Ishikawa (cell line): ENCODE measurements at regions not wholly inside any gene's neighbourhood (a gene's known extent, or its start where the extent isn't known, plus 50 kb on each side); places are given as distances from the start of the nearest gene placed in this dataset.

Source experiments
- CEBPB ChIP-seq: IDR thresholded peaks from 2 replicates; pipeline ENCODE4 v1.6.1; 2012
- CREB1 ChIP-seq: IDR thresholded peaks from 2 replicates; pipeline ENCODE4 v1.6.1; 2012; ENCODE audit warnings: low read depth
- EGR1 ChIP-seq: IDR thresholded peaks from 2 replicates; pipeline ENCODE4 v1.6.1; 2012
- EP300 ChIP-seq: IDR thresholded peaks from 2 replicates; pipeline ENCODE4 v1.6.1; 2012; ENCODE audit warnings: borderline replicate concordance
- FOXM1 ChIP-seq: IDR thresholded peaks from 2 replicates; pipeline ENCODE4 v1.6.1; 2012; ENCODE audit warnings: low read depth, borderline replicate concordance
- NFIC ChIP-seq: IDR thresholded peaks from 2 replicates; pipeline ENCODE4 v1.6.1; 2012
- RAD21 ChIP-seq: IDR thresholded peaks from 2 replicates; pipeline ENCODE4 v1.6.1; 2012; ENCODE audit warnings: low read depth
- TAF1 ChIP-seq: IDR thresholded peaks from 2 replicates; pipeline ENCODE4 v1.6.1; 2012; ENCODE audit warnings: low read depth, mild to moderate bottlenecking
- TCF12 ChIP-seq: IDR thresholded peaks from 2 replicates; pipeline ENCODE4 v1.6.1; 2012; ENCODE audit warnings: low read depth
- TEAD4 ChIP-seq: IDR thresholded peaks from 2 replicates; pipeline ENCODE4 v1.6.1; 2012
- YY1 ChIP-seq: IDR thresholded peaks from 2 replicates; pipeline ENCODE4 v1.6.1; 2012; ENCODE audit warnings: low read depth
- ZBTB7A ChIP-seq: IDR thresholded peaks from 2 replicates; pipeline ENCODE4 v1.6.1; 2012; ENCODE audit warnings: low read depth
- TF ChIP-seq, protein P1 (sequence below): IDR thresholded peaks from 2 replicates; pipeline ENCODE4 v1.6.1; 2012
- TF ChIP-seq, protein P2 (sequence below): IDR thresholded peaks from 2 replicates; pipeline ENCODE4 v1.6.1; 2012
- TF ChIP-seq, protein P3 (sequence below): IDR thresholded peaks from 2 replicates; pipeline ENCODE4 v1.6.1; 2012; ENCODE audit warnings: low read depth, mild to moderate bottlenecking

DNA sequence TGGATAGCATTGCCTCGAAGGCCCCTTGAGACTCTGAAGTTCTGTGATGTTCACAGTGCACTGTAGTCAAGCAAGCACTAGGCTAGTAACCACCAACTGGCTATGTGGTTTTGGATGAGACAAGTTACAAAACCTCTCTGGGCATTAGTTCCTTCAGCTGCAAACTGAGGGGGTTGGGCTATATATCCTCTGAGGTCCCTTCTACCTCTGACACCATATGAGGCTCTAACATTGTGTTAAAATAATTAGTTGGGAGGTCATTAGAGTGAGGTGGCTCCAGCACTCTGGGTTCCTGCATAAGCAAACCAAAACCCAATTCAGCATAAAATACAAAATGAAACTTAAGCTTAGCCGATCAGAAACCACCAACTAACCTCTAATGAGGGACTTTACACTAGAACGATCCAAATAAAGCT is 209.5 kb upstream of the LRRN1 start:
- no peak for TF ChIP-seq CEBPB
- TF ChIP-seq ZBTB7A: no peak
- no peak for TF ChIP-seq EP300
- TF ChIP-seq TCF12: no peak
- TF ChIP-seq CREB1: no peak
- no peak for TF ChIP-seq EGR1
- TF ChIP-seq TEAD4: no peak
- TF ChIP-seq, protein P1, sequence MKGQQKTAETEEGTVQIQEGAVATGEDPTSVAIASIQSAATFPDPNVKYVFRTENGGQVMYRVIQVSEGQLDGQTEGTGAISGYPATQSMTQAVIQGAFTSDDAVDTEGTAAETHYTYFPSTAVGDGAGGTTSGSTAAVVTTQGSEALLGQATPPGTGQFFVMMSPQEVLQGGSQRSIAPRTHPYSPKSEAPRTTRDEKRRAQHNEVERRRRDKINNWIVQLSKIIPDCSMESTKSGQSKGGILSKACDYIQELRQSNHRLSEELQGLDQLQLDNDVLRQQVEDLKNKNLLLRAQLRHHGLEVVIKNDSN: no peak
- TF ChIP-seq, protein P2, sequence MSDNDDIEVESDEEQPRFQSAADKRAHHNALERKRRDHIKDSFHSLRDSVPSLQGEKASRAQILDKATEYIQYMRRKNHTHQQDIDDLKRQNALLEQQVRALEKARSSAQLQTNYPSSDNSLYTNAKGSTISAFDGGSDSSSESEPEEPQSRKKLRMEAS: no peak
- TF ChIP-seq NFIC: no peak
- no peak for TF ChIP-seq YY1
- TF ChIP-seq TAF1: no peak
- TF ChIP-seq RAD21: no peak
- TF ChIP-seq, protein P3, sequence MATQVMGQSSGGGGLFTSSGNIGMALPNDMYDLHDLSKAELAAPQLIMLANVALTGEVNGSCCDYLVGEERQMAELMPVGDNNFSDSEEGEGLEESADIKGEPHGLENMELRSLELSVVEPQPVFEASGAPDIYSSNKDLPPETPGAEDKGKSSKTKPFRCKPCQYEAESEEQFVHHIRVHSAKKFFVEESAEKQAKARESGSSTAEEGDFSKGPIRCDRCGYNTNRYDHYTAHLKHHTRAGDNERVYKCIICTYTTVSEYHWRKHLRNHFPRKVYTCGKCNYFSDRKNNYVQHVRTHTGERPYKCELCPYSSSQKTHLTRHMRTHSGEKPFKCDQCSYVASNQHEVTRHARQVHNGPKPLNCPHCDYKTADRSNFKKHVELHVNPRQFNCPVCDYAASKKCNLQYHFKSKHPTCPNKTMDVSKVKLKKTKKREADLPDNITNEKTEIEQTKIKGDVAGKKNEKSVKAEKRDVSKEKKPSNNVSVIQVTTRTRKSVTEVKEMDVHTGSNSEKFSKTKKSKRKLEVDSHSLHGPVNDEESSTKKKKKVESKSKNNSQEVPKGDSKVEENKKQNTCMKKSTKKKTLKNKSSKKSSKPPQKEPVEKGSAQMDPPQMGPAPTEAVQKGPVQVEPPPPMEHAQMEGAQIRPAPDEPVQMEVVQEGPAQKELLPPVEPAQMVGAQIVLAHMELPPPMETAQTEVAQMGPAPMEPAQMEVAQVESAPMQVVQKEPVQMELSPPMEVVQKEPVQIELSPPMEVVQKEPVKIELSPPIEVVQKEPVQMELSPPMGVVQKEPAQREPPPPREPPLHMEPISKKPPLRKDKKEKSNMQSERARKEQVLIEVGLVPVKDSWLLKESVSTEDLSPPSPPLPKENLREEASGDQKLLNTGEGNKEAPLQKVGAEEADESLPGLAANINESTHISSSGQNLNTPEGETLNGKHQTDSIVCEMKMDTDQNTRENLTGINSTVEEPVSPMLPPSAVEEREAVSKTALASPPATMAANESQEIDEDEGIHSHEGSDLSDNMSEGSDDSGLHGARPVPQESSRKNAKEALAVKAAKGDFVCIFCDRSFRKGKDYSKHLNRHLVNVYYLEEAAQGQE: no peak
- TF ChIP-seq FOXM1: no peak

DNA sequence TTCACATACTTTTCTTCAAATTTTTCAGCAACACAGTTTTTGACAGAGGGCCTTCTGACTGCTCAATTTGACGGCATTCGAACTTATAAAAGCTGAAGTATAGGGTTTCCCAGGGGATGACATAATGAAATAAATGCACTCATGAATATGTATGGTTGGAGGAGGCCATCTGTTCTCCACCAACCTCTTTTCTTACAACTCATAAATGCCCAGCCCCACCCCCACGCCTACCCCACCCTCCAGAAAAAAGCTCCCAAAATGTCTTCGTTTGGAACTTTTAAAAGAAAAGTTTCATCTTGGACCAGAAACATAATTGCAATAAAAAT is 211.6 kb upstream of the LRRN1 start:
- TF ChIP-seq ZBTB7A (no peak), CREB1 (no peak), EP300 (no peak), TEAD4 (no peak), CEBPB (no peak), TAF1 (no peak), FOXM1 (no peak), NFIC (no peak), EGR1 (no peak), YY1 (no peak), RAD21 (no peak), TCF12 (no peak)
- TF ChIP-seq, protein P2: no peak
- TF ChIP-seq, protein P1: no peak
- TF ChIP-seq, protein P3: no peak

DNA sequence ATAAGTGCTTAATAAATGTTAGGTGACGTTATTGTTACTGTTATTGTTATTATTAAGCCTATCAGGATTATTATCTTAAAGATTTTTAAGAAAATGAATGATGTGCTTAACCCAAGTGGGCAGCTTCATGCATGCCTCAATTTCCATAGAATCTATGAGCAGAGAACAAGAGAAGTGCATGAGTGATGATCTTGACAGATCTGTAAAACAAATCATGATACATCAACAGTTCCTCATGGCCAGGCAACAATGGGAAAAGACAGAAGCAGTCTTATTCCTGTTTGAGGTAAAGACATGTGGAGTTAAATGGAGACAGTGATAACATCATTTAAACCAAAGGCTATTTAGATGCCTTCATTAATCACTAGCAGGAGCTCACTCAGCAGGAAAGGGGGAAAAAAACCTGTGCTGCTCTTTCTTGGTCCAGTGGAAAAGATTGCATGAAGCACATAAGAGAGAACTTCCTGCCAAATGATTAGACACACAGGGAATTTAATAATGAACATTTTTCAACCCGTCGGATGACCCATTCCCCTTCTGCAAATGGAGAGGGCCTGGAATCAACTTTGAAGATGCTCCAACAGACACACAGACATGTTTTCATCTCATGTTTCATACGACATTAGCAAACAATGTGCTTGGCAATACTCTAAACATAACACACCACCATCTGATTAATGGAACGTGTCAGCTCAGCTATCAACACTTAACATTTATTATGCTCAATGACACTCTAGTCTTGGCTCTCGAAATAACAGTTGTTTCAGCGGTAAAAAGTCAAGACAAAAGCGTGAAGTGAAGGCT is 212.2 kb upstream of the LRRN1 start:
- TF ChIP-seq NFIC (no peak), YY1 (no peak), TAF1 (no peak), TEAD4 (no peak), TCF12 (no peak), EP300 (no peak), CREB1 (no peak), CEBPB (no peak), FOXM1 (no peak), ZBTB7A (no peak), EGR1 (no peak), RAD21 (no peak)
- TF ChIP-seq, protein P2: no peak
- TF ChIP-seq, protein P3: no peak
- TF ChIP-seq, protein P1: no peak

DNA sequence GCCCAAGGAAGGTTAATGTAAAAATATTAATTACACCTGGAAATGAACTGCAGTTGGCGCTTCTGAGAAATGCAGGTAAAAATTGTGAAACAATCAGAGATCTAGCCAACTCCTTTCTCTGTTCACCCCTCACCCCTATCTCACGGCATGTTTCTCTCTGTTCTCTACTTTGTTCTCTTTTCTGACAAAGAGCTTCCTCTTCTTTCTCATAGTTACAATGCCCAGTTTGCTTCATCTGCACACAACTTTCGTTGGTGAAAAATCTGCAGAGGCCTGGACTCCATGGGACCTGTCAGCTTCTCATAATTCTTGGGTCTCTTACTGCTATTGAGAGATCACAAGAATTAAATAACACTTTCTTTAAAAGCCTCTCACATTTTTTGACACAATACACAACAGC is 212.9 kb upstream of the LRRN1 start:
- TF ChIP-seq CEBPB (no peak), EP300 (no peak), TCF12 (no peak), RAD21 (no peak), EGR1 (no peak), YY1 (no peak), TEAD4 (no peak), CREB1 (no peak), FOXM1 (no peak)
- TF ChIP-seq, protein P1: no peak
